ENCODE measurements at regions not wholly inside any gene's neighbourhood (a gene's known extent, or its start where the extent isn't known, plus 50 kb on each side); places are given as distances from the start of the nearest gene placed in this dataset.

GRCh38 chr17:33499040-33499439 lies 205.9 kb upstream of the ASIC2 start:
- Histone ChIP-seq H3K4me3 (replicated peaks in 1 of 4; ENCODE audit: control extremely low read depth in 1 of 4, insufficient read depth in 1 of 4, low read depth in 3 of 4, low read length in 4 of 4) (no peak overlapping the region), H3K27me3 (ENCODE audit: control insufficient read depth, insufficient read depth, low read length) (no peaks in the 10 kb centered on the region), H4K20me1 (ENCODE audit: control insufficient read depth, extremely low read depth, insufficient read depth, low read length) (no peaks in the 10 kb centered on the region), H3K36me3 (ENCODE audit: control insufficient read depth, insufficient read depth, low read length) (no peaks in the 10 kb centered on the region), H3K9ac (ENCODE audit: insufficient read depth, low read length) (no peak overlapping the region), H2AFZ (ENCODE audit: low read length) (no peak overlapping the region), H3K9me3 (ENCODE audit: control insufficient read depth, insufficient read depth, low read depth, low read length) (no peaks in the 10 kb centered on the region), H3K4me2 (ENCODE audit: extremely low read depth, insufficient read depth, low read length) (no peak overlapping the region), H3K27ac (ENCODE audit: insufficient read depth, low read length) (no peak overlapping the region), H3K79me2 (ENCODE audit: control insufficient read depth, insufficient read depth, low read length) (no peaks in the 10 kb centered on the region), H3K4me1 (ENCODE audit: control insufficient read depth, extremely low read depth, insufficient read depth, low read length) (no peaks in the 10 kb centered on the region)
- no peak for TF ChIP-seq CTCF (conservative IDR thresholded peaks at IDR 0.05 in 1 of 2, IDR thresholded peaks at IDR 0.05 in 1 of 2; ENCODE audit: low read depth in 1 of 2, low read length in 2 of 2)
- no peak for TF ChIP-seq EZH2 (IDR thresholded peaks at IDR 0.05; ENCODE audit: low read length, missing control alignments)
- DNase-seq (ENCODE audit: low read depth in 2 of 2) = no peak

DNA sequence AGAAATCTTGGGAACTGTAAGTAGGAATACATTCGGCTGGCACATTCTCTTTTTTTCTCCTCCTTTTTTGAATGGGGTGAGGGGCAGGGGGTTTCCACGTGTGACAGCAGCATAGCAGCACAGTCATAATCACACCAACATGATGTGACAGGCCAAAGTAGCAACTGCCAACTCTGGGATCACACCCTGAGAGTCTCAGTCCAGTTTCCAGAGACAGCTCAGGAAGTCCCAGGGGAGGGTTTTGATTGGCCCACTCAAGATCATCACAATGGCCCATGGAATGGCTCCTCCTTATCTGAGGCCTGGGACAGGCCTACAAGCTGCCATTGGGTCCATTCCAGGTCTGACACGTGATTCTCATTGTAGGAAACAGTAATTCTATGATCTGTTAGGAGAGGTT lies 207.1 kb upstream of the ASIC2 start:
- H3K9ac ChIP-seq (ENCODE audit: insufficient read depth, low read length) = no peak overlapping the region
- no peak overlapping the region for H3K4me3 ChIP-seq (replicated peaks in 1 of 4; ENCODE audit: control extremely low read depth in 1 of 4, insufficient read depth in 1 of 4, low read depth in 3 of 4, low read length in 4 of 4)
- H3K27ac ChIP-seq (ENCODE audit: insufficient read depth, low read length) = no peak overlapping the region
- no peaks in the 10 kb centered on the region for H3K36me3 ChIP-seq (ENCODE audit: control insufficient read depth, insufficient read depth, low read length)
- no peak for TF ChIP-seq CTCF (conservative IDR thresholded peaks at IDR 0.05 in 1 of 2, IDR thresholded peaks at IDR 0.05 in 1 of 2; ENCODE audit: low read depth in 1 of 2, low read length in 2 of 2)
- no peak for TF ChIP-seq EZH2 (IDR thresholded peaks at IDR 0.05; ENCODE audit: low read length, missing control alignments)
- H4K20me1 ChIP-seq (ENCODE audit: control insufficient read depth, extremely low read depth, insufficient read depth, low read length) = no peaks in the 10 kb centered on the region
- no peaks in the 10 kb centered on the region for H3K9me3 ChIP-seq (ENCODE audit: control insufficient read depth, insufficient read depth, low read depth, low read length)
- no peaks in the 10 kb centered on the region for H3K27me3 ChIP-seq (ENCODE audit: control insufficient read depth, insufficient read depth, low read length)
- H3K4me2 ChIP-seq (ENCODE audit: extremely low read depth, insufficient read depth, low read length) = no peak overlapping the region
- H3K4me1 ChIP-seq (ENCODE audit: control insufficient read depth, extremely low read depth, insufficient read depth, low read length) = no peaks in the 10 kb centered on the region
- H2AFZ ChIP-seq (ENCODE audit: low read length) = no peak overlapping the region
- H3K79me2 ChIP-seq (ENCODE audit: control insufficient read depth, insufficient read depth, low read length) = no peaks in the 10 kb centered on the region
- DNase-seq (ENCODE audit: low read depth in 2 of 2) = no peak

DNA sequence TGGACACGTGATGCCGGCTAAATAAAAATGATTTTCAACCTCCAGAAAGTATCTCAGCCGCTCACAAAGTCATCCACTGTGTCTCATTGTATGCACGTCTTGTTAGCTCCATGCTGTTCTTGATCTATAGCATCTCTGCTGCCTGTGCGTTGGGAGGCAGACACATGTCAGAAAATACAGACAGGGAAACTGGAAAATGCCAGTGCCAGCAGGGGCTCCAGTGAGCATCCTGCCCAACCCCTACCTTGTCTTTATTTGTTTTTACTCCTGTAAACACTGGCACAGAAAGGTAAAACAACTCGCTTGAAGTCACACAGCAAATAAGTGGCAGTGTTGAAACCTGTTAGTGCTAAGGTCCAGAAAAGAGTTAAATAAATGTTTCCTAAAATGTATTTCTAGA lies 208.1 kb upstream of the ASIC2 start:
- H3K27me3 ChIP-seq (ENCODE audit: control insufficient read depth, insufficient read depth, low read length) = no peaks in the 10 kb centered on the region
- no peaks in the 10 kb centered on the region for H4K20me1 ChIP-seq (ENCODE audit: control insufficient read depth, extremely low read depth, insufficient read depth, low read length)
- H3K9ac ChIP-seq (ENCODE audit: insufficient read depth, low read length) = no peak overlapping the region
- H3K79me2 ChIP-seq (ENCODE audit: control insufficient read depth, insufficient read depth, low read length) = no peaks in the 10 kb centered on the region
- H3K27ac ChIP-seq (ENCODE audit: insufficient read depth, low read length) = no peak overlapping the region
- TF ChIP-seq EZH2 (IDR thresholded peaks at IDR 0.05; ENCODE audit: low read length, missing control alignments) (no peak), CTCF (conservative IDR thresholded peaks at IDR 0.05 in 1 of 2, IDR thresholded peaks at IDR 0.05 in 1 of 2; ENCODE audit: low read depth in 1 of 2, low read length in 2 of 2) (no peak)
- no peak for DNase-seq (ENCODE audit: low read depth in 2 of 2)
- no peak overlapping the region for H2AFZ ChIP-seq (ENCODE audit: low read length)
- no peaks in the 10 kb centered on the region for H3K36me3 ChIP-seq (ENCODE audit: control insufficient read depth, insufficient read depth, low read length)
- no peaks in the 10 kb centered on the region for H3K9me3 ChIP-seq (ENCODE audit: control insufficient read depth, insufficient read depth, low read depth, low read length)
- H3K4me1 ChIP-seq (ENCODE audit: control insufficient read depth, extremely low read depth, insufficient read depth, low read length) = no peaks in the 10 kb centered on the region
- no peak overlapping the region for H3K4me2 ChIP-seq (ENCODE audit: extremely low read depth, insufficient read depth, low read length)
- H3K4me3 ChIP-seq (replicated peaks in 1 of 4; ENCODE audit: control extremely low read depth in 1 of 4, insufficient read depth in 1 of 4, low read depth in 3 of 4, low read length in 4 of 4) = no peak overlapping the region

Measured in fibroblast of lung (primary cell).